GM19239 (cell line): ENCODE measurements at regions not wholly inside any gene's neighbourhood (a gene's known extent, or its start where the extent isn't known, plus 50 kb on each side); places are given as distances from the start of the nearest gene placed in this dataset.

ENCODE experiments used
- DNase-seq: peaks from one replicate; pipeline ENCODE4 v3.0.0; 2011; ENCODE audit warnings: low spot score; ENCODE audit not compliant: insufficient read length
- FAIRE-seq: peaks from 2 replicates; lab custom pipeline; 2011; peaks lifted over from hg19 to GRCh38; lab: Jason Lieb, UNC

DNA sequence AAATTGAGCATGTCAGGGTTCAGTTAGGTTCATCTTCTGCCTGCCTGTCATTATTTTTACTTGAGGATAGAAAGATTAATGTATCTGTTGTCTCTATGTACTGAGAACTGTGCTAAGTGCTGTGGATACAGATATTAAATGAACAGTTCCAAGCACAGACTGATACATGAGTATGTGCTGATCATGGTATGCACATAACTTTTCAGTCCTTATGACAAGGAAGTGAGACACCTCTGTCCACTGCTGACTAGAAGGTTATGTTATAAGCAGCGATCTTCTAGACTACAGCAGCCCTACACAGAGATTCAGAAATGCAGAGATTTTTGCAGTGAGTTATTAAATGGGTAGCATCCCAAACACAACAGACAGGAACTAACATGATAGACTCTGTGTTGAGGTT lies 335.6 kb upstream of the MTNR1B start:
- no peak for DNase-seq
- FAIRE-seq = no peak

DNA sequence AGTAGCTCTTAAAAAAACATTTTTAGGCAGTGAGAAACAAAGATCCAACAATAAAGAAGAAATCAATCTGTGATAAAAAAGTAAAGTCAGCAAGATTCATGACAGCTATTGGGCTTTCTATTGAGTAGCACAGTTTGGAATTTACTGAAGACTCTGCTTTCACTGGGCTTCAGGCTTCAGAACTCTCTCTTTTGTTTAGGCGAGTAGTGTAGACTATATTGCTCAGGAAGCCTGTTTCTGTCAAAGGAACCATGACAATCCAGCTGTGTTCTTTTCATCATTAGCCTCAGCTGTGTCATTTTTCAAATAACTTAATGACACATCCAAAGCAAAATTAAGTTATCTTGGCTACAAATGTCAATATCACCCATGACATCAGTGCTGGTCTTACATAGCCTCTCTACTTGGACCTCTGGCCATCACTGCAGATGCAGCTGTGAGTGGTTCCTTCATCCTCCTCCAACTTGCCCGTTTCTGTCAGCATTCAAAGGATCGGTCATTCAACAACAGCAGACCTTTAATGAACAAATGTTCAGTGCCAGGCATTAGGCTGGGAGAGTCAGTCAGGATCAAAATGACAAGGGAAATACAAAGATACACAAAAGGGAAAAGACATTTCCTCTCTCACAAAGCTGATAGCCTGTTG lies 332.8 kb upstream of the MTNR1B start:
- DNase-seq (no peak), FAIRE-seq (no peak)

DNA sequence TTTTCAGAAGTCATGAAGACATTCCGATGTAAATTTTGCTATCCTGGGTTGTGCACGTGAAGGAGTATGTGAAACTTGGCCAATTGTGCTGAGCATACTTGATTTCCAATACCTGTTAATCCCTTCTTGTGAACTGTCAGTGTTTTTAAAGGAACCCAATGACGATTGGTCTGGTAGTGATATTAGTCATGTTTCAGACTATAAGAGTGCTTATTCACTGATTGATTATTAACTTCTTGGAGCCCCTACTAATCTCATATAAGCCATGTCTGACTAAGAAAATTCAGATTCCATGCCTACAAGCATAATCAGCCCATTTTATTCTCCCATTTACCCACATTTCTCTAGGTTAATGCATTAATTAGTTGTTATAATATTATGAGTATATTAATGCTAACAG lies 330.8 kb upstream of the MTNR1B start:
- FAIRE-seq (no peak), DNase-seq (no peak)

DNA sequence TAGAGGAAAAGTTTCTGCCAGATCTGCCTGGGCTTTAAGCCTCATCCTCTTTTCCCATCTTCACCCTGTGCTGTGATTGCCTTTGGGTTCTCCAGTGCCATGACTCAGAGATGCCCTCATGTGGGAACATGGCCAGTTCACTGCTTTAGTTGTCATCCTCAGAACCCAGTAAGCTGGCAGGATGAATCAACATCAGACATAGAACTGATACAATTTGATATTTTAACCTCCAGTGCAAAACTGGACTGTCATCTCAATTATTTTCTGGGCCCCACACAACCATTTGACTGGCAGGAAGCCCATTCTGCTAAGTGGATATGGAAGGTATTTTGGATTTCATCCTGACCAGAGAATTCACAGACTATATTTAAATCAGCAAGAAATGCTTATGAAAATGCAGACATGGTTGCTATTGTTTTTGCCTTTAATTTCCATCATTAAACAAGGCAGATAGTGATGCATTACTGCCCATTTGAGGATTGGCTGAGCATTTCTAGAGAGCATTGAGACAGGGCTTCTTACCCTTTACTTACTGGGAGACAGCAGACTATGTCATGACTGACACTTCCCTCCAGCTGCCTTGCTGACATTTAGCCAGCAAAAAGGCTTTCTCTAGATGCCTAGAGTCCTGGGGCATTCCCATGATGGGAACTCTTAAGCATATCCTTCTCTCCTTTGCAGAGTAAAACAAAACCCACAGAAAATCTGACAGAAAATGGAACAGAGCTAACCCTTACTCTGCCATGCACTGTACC lies 327.1 kb upstream of the MTNR1B start:
- DNase-seq = no peak
- FAIRE-seq = no peak

GRCh38 chr11:92643827-92644226 lies 325.6 kb upstream of the MTNR1B start:
- DNase-seq = no peak
- FAIRE-seq = no peak

- FAIRE-seq (no peak), DNase-seq (no peak)
Observed at GRCh38 chr11:92644595-92645445, 324.6 kb upstream of the MTNR1B start.

DNA sequence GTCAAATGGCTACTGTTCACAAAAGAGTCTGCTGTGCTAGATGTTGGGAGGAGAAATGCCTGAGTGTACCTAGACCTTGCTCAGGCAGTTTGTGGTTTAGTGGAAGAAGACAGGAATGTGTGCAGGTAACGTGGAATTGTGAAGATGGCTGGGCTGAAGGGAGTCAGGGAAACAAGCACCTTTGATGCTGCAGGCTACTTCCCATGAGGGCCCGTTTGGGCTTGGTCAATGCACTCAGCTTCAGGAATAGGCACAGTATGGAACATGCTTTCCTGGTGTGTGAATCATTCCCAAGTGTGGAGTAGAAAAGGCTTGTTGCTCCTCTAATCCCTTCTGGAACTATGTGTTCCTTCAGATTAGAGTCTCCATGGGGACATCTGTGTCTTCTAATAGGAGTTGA lies 318.3 kb upstream of the MTNR1B start:
- FAIRE-seq (no peak), DNase-seq (no peak)

- FAIRE-seq (no peak), DNase-seq (no peak)
Observed at GRCh38 chr11:92653454-92653853, 316.0 kb upstream of the MTNR1B start.

GRCh38 chr11:92656783-92657182 lies 312.7 kb upstream of the MTNR1B start:
- DNase-seq (no peak), FAIRE-seq (no peak)

GRCh38 chr11:92657226-92657625 lies 312.2 kb upstream of the MTNR1B start:
- DNase-seq (no peak), FAIRE-seq (no peak)

DNA sequence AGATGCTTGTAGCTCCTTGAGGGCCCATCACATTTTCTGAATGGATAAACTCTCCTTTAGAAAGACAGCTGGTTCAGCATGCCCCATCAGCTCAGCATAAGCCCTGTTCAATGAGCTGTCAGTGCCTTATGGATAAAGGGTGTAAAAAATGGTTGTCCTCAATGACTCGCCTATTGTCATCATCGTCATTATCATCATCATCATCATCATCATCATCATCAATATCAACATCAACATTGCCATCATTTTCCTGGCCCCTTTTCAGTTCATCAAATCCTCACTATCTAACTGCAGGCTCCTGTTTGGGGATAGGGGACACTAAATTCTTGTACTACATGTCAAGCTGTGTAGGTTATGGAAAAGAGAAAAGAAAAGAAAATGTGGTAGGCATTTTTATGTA lies 310.7 kb upstream of the MTNR1B start:
- DNase-seq = no peak
- no peak for FAIRE-seq

DNA sequence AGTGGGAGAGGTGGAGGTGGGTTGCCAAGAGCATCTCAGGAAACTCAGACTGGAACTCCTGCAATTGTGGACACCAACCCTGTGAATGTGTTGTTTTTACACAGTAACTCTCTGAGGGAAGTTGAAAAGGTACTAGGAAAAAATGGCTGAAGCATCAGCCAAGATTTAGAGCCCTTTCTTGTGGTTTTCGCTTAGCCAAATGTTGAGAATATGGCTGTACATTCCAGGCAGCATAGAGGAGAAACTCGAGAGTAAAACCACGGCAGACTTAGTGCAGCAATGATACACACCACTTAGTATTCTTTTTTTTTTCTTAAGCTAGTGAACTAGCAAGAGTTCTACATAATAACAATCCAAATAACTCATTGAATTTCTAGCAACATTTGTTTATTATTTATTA lies 309.7 kb upstream of the MTNR1B start:
- FAIRE-seq = no peak

DNA sequence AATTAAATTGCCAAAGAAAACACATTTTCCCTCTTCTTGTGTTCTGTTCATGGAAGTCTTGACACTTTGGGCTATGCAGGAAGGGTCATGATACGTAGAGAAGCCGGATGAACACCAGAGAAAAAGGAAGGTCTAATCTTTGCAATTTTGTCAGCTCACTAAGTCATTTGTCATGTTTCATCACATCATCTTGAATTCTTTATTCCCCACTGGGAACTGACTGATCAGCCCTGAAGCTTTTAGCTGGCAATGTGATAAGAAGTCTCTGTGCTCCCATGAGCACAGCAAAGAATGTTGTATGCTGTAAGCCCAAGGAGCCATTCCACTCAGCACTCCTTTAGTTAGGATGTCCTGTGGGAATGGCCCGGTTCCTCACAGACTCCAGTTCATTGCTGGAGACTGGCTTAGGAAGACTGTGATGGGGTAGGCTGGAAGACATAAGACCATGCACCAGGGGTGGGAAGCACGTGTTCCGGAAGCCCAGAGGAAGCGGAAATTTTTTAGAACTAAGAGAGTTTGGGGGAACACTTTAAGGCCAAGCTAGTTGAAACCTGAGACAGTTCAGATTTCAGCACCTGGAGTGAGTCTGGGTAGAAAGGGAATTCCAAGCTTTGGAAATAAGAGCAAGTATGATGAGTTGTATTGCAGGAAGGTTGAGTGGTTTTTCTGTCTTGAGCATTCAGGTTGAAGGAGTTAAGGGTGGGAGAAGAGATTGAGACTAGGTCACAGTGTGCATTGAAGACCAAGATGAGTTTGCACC lies 306.7 kb upstream of the MTNR1B start:
- DNase-seq = no peak
- no peak for FAIRE-seq

More for the DNA sequence above, 309.7 kb upstream of the MTNR1B start:
- no peak for DNase-seq

GRCh38 chr11:92663539-92663938 lies 305.9 kb upstream of the MTNR1B start:
- DNase-seq (no peak), FAIRE-seq (no peak)

DNA sequence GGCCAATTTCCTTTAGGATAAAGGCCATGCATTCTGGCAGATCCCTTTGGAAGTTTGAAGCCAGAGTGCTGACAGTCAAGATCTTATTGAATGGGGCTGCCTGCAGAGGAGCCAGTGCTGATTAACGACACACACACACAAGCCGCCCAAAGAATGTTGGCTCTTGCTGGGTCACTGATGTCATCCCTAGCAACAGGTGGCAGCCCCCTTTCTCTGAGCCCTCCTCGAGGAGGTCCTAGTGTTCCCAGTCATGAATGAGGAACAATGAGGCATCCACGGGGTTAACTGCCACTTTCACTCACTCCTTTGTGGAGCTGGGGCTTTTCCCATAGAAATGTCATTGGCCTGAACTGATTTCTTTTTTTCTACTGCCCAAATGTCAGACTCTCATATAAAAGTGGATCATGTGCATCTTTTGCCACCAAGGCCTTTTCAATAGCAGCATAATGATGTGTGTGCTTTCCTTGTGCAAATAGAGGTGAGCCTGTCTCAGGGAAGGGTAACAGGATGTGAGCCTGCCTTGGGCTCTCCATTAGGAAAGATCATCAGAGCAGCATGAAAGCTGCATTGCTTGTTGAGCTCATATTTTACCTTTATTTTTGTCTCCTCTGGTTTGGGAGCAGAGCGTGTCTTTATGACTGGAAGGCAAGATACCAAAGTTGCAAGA lies 301.8 kb upstream of the MTNR1B start:
- FAIRE-seq (no peak), DNase-seq (no peak)

- no peak for DNase-seq
- FAIRE-seq = no peak
Observed at GRCh38 chr11:92670308-92670890, 299.1 kb upstream of the MTNR1B start.

- DNase-seq = no peak
- FAIRE-seq = no peak
Observed at GRCh38 chr11:92671081-92671480, 298.4 kb upstream of the MTNR1B start.

GRCh38 chr11:92675303-92675702 lies 294.1 kb upstream of the MTNR1B start:
- DNase-seq = no peak
- no peak for FAIRE-seq

DNA sequence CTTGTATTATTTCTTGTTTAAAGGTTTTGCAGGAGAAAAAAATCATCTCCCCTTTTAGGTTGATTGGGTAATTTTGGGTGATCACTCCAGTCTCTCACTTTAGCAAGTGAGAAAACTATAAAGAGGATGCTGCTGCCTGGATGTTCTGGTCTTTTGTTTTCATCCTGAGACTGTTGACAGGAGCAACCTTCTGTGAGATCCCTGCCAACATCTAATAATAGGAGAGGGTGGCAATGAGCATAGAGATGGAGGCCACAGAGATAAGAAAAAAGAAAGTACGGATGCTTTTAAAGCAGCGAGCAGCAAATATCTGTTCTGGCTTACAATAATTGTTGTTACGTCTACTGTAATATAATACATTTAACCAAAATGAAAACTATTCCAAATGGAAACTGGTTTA lies 293.6 kb upstream of the MTNR1B start:
- FAIRE-seq = no peak

More for the DNA sequence above, 293.6 kb upstream of the MTNR1B start:
- no peak for DNase-seq
